ENCODE measurements at regions not wholly inside any gene's neighbourhood (a gene's known extent, or its start where the extent isn't known, plus 50 kb on each side); places are given as distances from the start of the nearest gene placed in this dataset.
"Not testable (repeated sequence)": the region's sequence is repeated elsewhere in the genome, so short reads cannot be mapped to it uniquely, and the experiment has no call there.

GRCh38 chr20:25932806-25933205 lies 236.2 kb upstream of the ZNF337 start:
- not testable (repeated sequence) for H3K36me3 ChIP-seq (ENCODE audit: control insufficient read depth, low read length); H3K27me3 ChIP-seq (ENCODE audit: control insufficient read depth, low read length); H3K9me2 ChIP-seq (replicated peaks; ENCODE audit: control insufficient read depth, low read length); H3K79me2 ChIP-seq (ENCODE audit: control insufficient read depth, low read length); H3F3A ChIP-seq (ENCODE audit: control insufficient read depth, insufficient read depth); H3K4me2 ChIP-seq (ENCODE audit: low read length); H3K27ac ChIP-seq (ENCODE audit: low read depth, low read length); H3K4me3 ChIP-seq (ENCODE audit: low read length); H3K4me1 ChIP-seq (ENCODE audit: control insufficient read depth, low read length); H3K9me3 ChIP-seq (ENCODE audit: control insufficient read depth, insufficient read depth, low read length); H4K20me1 ChIP-seq (ENCODE audit: control insufficient read depth, insufficient read depth, low read depth, low read length)

GRCh38 chr20:25932170-25932569 lies 235.5 kb upstream of the ZNF337 start:
- H3K27me3 ChIP-seq (ENCODE audit: control insufficient read depth, low read length); H4K20me1 ChIP-seq (ENCODE audit: control insufficient read depth, insufficient read depth, low read depth, low read length); H3K27ac ChIP-seq (ENCODE audit: low read depth, low read length); H3K36me3 ChIP-seq (ENCODE audit: control insufficient read depth, low read length); H3K4me2 ChIP-seq (ENCODE audit: low read length); H3K4me3 ChIP-seq (ENCODE audit: low read length); H3K9me2 ChIP-seq (replicated peaks; ENCODE audit: control insufficient read depth, low read length); H3K79me2 ChIP-seq (ENCODE audit: control insufficient read depth, low read length); H3K4me1 ChIP-seq (ENCODE audit: control insufficient read depth, low read length); H3K9me3 ChIP-seq (ENCODE audit: control insufficient read depth, insufficient read depth, low read length); H3F3A ChIP-seq (ENCODE audit: control insufficient read depth, insufficient read depth): not testable (repeated sequence)

- H3K4me2 ChIP-seq (ENCODE audit: low read length); H3K4me1 ChIP-seq (ENCODE audit: control insufficient read depth, low read length); H3K27me3 ChIP-seq (ENCODE audit: control insufficient read depth, low read length); H3K9me2 ChIP-seq (replicated peaks; ENCODE audit: control insufficient read depth, low read length); H3K79me2 ChIP-seq (ENCODE audit: control insufficient read depth, low read length); H3K4me3 ChIP-seq (ENCODE audit: low read length); H4K20me1 ChIP-seq (ENCODE audit: control insufficient read depth, insufficient read depth, low read depth, low read length); H3K9me3 ChIP-seq (ENCODE audit: control insufficient read depth, insufficient read depth, low read length); H3F3A ChIP-seq (ENCODE audit: control insufficient read depth, insufficient read depth); H3K36me3 ChIP-seq (ENCODE audit: control insufficient read depth, low read length); H3K27ac ChIP-seq (ENCODE audit: low read depth, low read length): not testable (repeated sequence)
These were observed 205.7 kb upstream of the ZNF337 start for GRCh38 chr20:25902321-25902720.

GRCh38 chr20:25898663-25899062 lies 202.0 kb upstream of the ZNF337 start:
- H3K27me3 ChIP-seq (ENCODE audit: control insufficient read depth, low read length) = not testable (repeated sequence)

GRCh38 chr20:25879096-25879495 lies 182.4 kb upstream of the ZNF337 start:
- not testable (repeated sequence) for H3K9me2 ChIP-seq (replicated peaks; ENCODE audit: control insufficient read depth, low read length); H3K79me2 ChIP-seq (ENCODE audit: control insufficient read depth, low read length); H3K4me3 ChIP-seq (ENCODE audit: low read length); H3K27ac ChIP-seq (ENCODE audit: low read depth, low read length); H3K27me3 ChIP-seq (ENCODE audit: control insufficient read depth, low read length); H3K4me1 ChIP-seq (ENCODE audit: control insufficient read depth, low read length); H4K20me1 ChIP-seq (ENCODE audit: control insufficient read depth, insufficient read depth, low read depth, low read length); H3K4me2 ChIP-seq (ENCODE audit: low read length); H3F3A ChIP-seq (ENCODE audit: control insufficient read depth, insufficient read depth); H3K9me3 ChIP-seq (ENCODE audit: control insufficient read depth, insufficient read depth, low read length); H3K36me3 ChIP-seq (ENCODE audit: control insufficient read depth, low read length)

More at GRCh38 chr20:25898663-25899062, 202.0 kb upstream of the ZNF337 start:
- not testable (repeated sequence) for H3K4me1 ChIP-seq (ENCODE audit: control insufficient read depth, low read length); H3K9me3 ChIP-seq (ENCODE audit: control insufficient read depth, insufficient read depth, low read length); H4K20me1 ChIP-seq (ENCODE audit: control insufficient read depth, insufficient read depth, low read depth, low read length); H3K4me3 ChIP-seq (ENCODE audit: low read length); H3K79me2 ChIP-seq (ENCODE audit: control insufficient read depth, low read length); H3F3A ChIP-seq (ENCODE audit: control insufficient read depth, insufficient read depth); H3K27ac ChIP-seq (ENCODE audit: low read depth, low read length); H3K9me2 ChIP-seq (replicated peaks; ENCODE audit: control insufficient read depth, low read length); H3K36me3 ChIP-seq (ENCODE audit: control insufficient read depth, low read length); H3K4me2 ChIP-seq (ENCODE audit: low read length)

GRCh38 chr20:25868650-25868979 lies 172.0 kb upstream of the ZNF337 start:
- H3K79me2 ChIP-seq (ENCODE audit: control insufficient read depth, low read length); H3K4me2 ChIP-seq (ENCODE audit: low read length); H3K4me3 ChIP-seq (ENCODE audit: low read length); H4K20me1 ChIP-seq (ENCODE audit: control insufficient read depth, insufficient read depth, low read depth, low read length); H3K27ac ChIP-seq (ENCODE audit: low read depth, low read length); H3K27me3 ChIP-seq (ENCODE audit: control insufficient read depth, low read length); H3K9me3 ChIP-seq (ENCODE audit: control insufficient read depth, insufficient read depth, low read length); H3K36me3 ChIP-seq (ENCODE audit: control insufficient read depth, low read length); H3K4me1 ChIP-seq (ENCODE audit: control insufficient read depth, low read length); H3K9me2 ChIP-seq (replicated peaks; ENCODE audit: control insufficient read depth, low read length); H3F3A ChIP-seq (ENCODE audit: control insufficient read depth, insufficient read depth): not testable (repeated sequence)
